RWPE1 (cell line): ENCODE measurements at regions not wholly inside any gene's neighbourhood (a gene's known extent, or its start where the extent isn't known, plus 50 kb on each side); places are given as distances from the start of the nearest gene placed in this dataset.

Source experiments
- CTCF ChIA-PET: fragments of 350-600 bp; sonication (Branson Sonifier 250); formaldehyde crosslinking; extraction: SDS; loops from one replicate; lab custom pipeline; 2021; lab: Yijun Ruan, JAX
- POLR2A ChIA-PET: fragments of 400-600 bp; formaldehyde crosslinking; extraction: SDS; loops from one replicate; lab custom pipeline; 2020; ENCODE audit warnings: antibody characterized with exemption; ENCODE audit not compliant: low non-redundant PET; lab: Yijun Ruan, JAX
- DNase-seq: peaks from one replicate; pipeline ENCODE4 v3.0.0; 2012; ENCODE audit warnings: low spot score
- H3K27ac ChIP-seq: fragments of 450-650 bp; 2 replicates; pipeline ENCODE4 v1.5.1; 2017
- CTCF ChIP-seq: fragments of 450-650 bp; conservative IDR thresholded peaks from 2 replicates; pipeline ENCODE4 v1.5.1; 2017; ENCODE audit warnings: low read depth, mild to moderate bottlenecking

GRCh38 chr4:15144249-15144966, 142.1 kb downstream of the CPEB2 start:
- no peak for DNase-seq
- CTCF ChIA-PET, result no interaction called here
- no peak overlapping the region for H3K27ac ChIP-seq

GRCh38 chr4:15144967-15145295, 142.7 kb downstream of the CPEB2 start:
- POLR2A ChIA-PET, result no interaction called here
- no peak overlapping the region for H3K27ac ChIP-seq
- DNase-seq, result no peak
- no peak for TF ChIP-seq CTCF
- CTCF ChIA-PET, result no interaction called here

More at GRCh38 chr4:15144249-15144966, 142.1 kb downstream of the CPEB2 start:
- no peak for TF ChIP-seq CTCF
- POLR2A ChIA-PET, result no interaction called here

- POLR2A ChIA-PET, result no interaction called here
- no peak for DNase-seq
- CTCF ChIA-PET, result no interaction called here
- H3K27ac ChIP-seq, result no peak overlapping the region
- TF ChIP-seq CTCF, result no peak
Measured at GRCh38 chr4:15145709-15146108, 143.4 kb downstream of the CPEB2 start.

- TF ChIP-seq CTCF, result no peak
- DNase-seq, result no peak
- no peak overlapping the region for H3K27ac ChIP-seq
- ChIA-PET POLR2A (no interaction called here), CTCF (no interaction called here)
Measured at GRCh38 chr4:15147714-15148113, 145.4 kb downstream of the CPEB2 start.

- TF ChIP-seq CTCF, result no peak
- POLR2A ChIA-PET, result no interaction called here
- no peak for DNase-seq
- H3K27ac ChIP-seq, result no peak overlapping the region
- CTCF ChIA-PET, result no interaction called here
Measured at GRCh38 chr4:15148199-15148598, 145.9 kb downstream of the CPEB2 start.

GRCh38 chr4:15148691-15149090, 146.4 kb downstream of the CPEB2 start:
- ChIA-PET CTCF (no interaction called here), POLR2A (no interaction called here)
- no peak for DNase-seq
- TF ChIP-seq CTCF, result no peak
- H3K27ac ChIP-seq, result no peak overlapping the region
